ENCODE measurements at regions not wholly inside any gene's neighbourhood (a gene's known extent, or its start where the extent isn't known, plus 50 kb on each side); places are given as distances from the start of the nearest gene placed in this dataset.

GRCh38 chr4:129335818-129336217, 239.9 kb downstream of the C4orf33 start:
- no peak overlapping the region for H2AFZ ChIP-seq (ENCODE audit: control insufficient read depth, low read length)
- no peaks in the 10 kb centered on the region for H3K9me1 ChIP-seq (ENCODE audit: control insufficient read depth, extremely low read depth, insufficient read depth, low read length)
- no peak for FAIRE-seq
- no peak for DNase-seq (ENCODE audit: low read depth, low spot score)
- TF ChIP-seq EZH2 (IDR thresholded peaks at IDR 0.05; ENCODE audit: low read length), result no peak
- no peak for TF ChIP-seq CTCF (optimal IDR thresholded peaks at IDR 0.05 in 1 of 3, IDR thresholded peaks at IDR 0.05 in 1 of 3, conservative IDR thresholded peaks at IDR 0.05 in 1 of 3; ENCODE audit: extremely low read depth in 1 of 3, insufficient read depth in 2 of 3, low read length in 3 of 3)
- no peaks in the 10 kb centered on the region for H3K9me3 ChIP-seq (ENCODE audit: control insufficient read depth, low read depth, low read length)
- dilution Hi-C loops (cut with MboI; ENCODE audit: extremely low pct_ligation_motif_present, low sequenced_read_pairs), result no loop called here
- H3K4me1 ChIP-seq (ENCODE audit: control insufficient read depth, extremely low read depth, insufficient read depth, low read length), result no peaks in the 10 kb centered on the region
- H3K4me3 ChIP-seq (ENCODE audit: control insufficient read depth in 2 of 3, extremely low read depth in 1 of 3, insufficient read depth in 2 of 3, low read depth in 1 of 3, low read length in 3 of 3), result no peak overlapping the region
- H4K20me1 ChIP-seq (ENCODE audit: control insufficient read depth, extremely low read depth, insufficient read depth, low read length), result no peaks in the 10 kb centered on the region
- H3K9ac ChIP-seq (ENCODE audit: control insufficient read depth, extremely low read depth, insufficient read depth, low read length), result no peak overlapping the region
- H3K79me2 ChIP-seq (ENCODE audit: control insufficient read depth, insufficient read depth, low read length), result no peaks in the 10 kb centered on the region
- no peaks in the 10 kb centered on the region for H3K36me3 ChIP-seq (ENCODE audit: control insufficient read depth in 2 of 2, extremely low read depth in 1 of 2, insufficient read depth in 2 of 2, low read length in 2 of 2)
- no peaks in the 10 kb centered on the region for H3K27me3 ChIP-seq (ENCODE audit: control insufficient read depth, extremely low read depth, insufficient read depth, low read length)
- no peak overlapping the region for H3K27ac ChIP-seq (ENCODE audit: control insufficient read depth, insufficient read depth, low read length)
- H3K4me2 ChIP-seq (ENCODE audit: control insufficient read depth, extremely low read depth, insufficient read depth, low read depth, low read length), result no peak overlapping the region

GRCh38 chr4:129336457-129337227, 240.7 kb downstream of the C4orf33 start:
- no peaks in the 10 kb centered on the region for H3K27me3 ChIP-seq (ENCODE audit: control insufficient read depth, extremely low read depth, insufficient read depth, low read length)
- no peaks in the 10 kb centered on the region for H3K4me1 ChIP-seq (ENCODE audit: control insufficient read depth, extremely low read depth, insufficient read depth, low read length)
- H2AFZ ChIP-seq (ENCODE audit: control insufficient read depth, low read length), result no peak overlapping the region
- DNase-seq (ENCODE audit: low read depth, low spot score), result no peak
- no peak for FAIRE-seq
- H3K4me3 ChIP-seq (ENCODE audit: control insufficient read depth in 2 of 3, extremely low read depth in 1 of 3, insufficient read depth in 2 of 3, low read depth in 1 of 3, low read length in 3 of 3), result no peak overlapping the region
- no peaks in the 10 kb centered on the region for H4K20me1 ChIP-seq (ENCODE audit: control insufficient read depth, extremely low read depth, insufficient read depth, low read length)
- H3K36me3 ChIP-seq (ENCODE audit: control insufficient read depth in 2 of 2, extremely low read depth in 1 of 2, insufficient read depth in 2 of 2, low read length in 2 of 2), result no peaks in the 10 kb centered on the region
- no peak overlapping the region for H3K27ac ChIP-seq (ENCODE audit: control insufficient read depth, insufficient read depth, low read length)
- H3K9ac ChIP-seq (ENCODE audit: control insufficient read depth, extremely low read depth, insufficient read depth, low read length), result no peak overlapping the region
- no peaks in the 10 kb centered on the region for H3K79me2 ChIP-seq (ENCODE audit: control insufficient read depth, insufficient read depth, low read length)
- no peaks in the 10 kb centered on the region for H3K9me3 ChIP-seq (ENCODE audit: control insufficient read depth, low read depth, low read length)
- no peak overlapping the region for H3K4me2 ChIP-seq (ENCODE audit: control insufficient read depth, extremely low read depth, insufficient read depth, low read depth, low read length)
- H3K9me1 ChIP-seq (ENCODE audit: control insufficient read depth, extremely low read depth, insufficient read depth, low read length), result no peaks in the 10 kb centered on the region
- dilution Hi-C loops (cut with MboI; ENCODE audit: extremely low pct_ligation_motif_present, low sequenced_read_pairs), result no loop called here
- TF ChIP-seq CTCF (optimal IDR thresholded peaks at IDR 0.05 in 1 of 3, IDR thresholded peaks at IDR 0.05 in 1 of 3, conservative IDR thresholded peaks at IDR 0.05 in 1 of 3; ENCODE audit: extremely low read depth in 1 of 3, insufficient read depth in 2 of 3, low read length in 3 of 3), result no peak
- TF ChIP-seq EZH2 (IDR thresholded peaks at IDR 0.05; ENCODE audit: low read length), result no peak
